Tibial artery (tissue), 4 donors: ENCODE measurements at regions not wholly inside any gene's neighbourhood (a gene's known extent, or its start where the extent isn't known, plus 50 kb on each side); places are given as distances from the start of the nearest gene placed in this dataset.

Source experiments
- DNase-seq, 2 donors: peaks; one replicate each; pipeline ENCODE4 v3.0.0-alpha.2; 2019
- H3K27ac ChIP-seq, 2 donors: fragments of 200-600 bp; sonication (generic) in 1 of 2; 1 replicate in 1 of 2; 2 replicates in 1 of 2; pipeline ENCODE4 v1.5.1; 2018 to 2019; ENCODE audit warnings: mild to moderate bottlenecking in 1 of 2
- H3K27me3 ChIP-seq, 2 donors: fragments of 200-600 bp; sonication (generic) in 1 of 2; one replicate each; pipeline versions ENCODE4 v1.5.1 to v1.6.0; 2016 to 2019
- H3K36me3 ChIP-seq, 3 donors: fragments of 200-600 bp; sonication (generic) in 2 of 3; one replicate each; pipeline ENCODE4 v1.5.1; 2016 to 2019; ENCODE audit warnings: mild to moderate bottlenecking in 2 of 3
- H3K4me1 ChIP-seq, 4 donors: fragments of 200-600 bp; sonication (generic) in 2 of 4; 1 replicate in 3 of 4; 2 replicates in 1 of 4; pipeline ENCODE4 v1.5.1; 2016 to 2019
- H3K4me3 ChIP-seq, 2 donors: fragments of 200-600 bp; sonication (generic) in 1 of 2; 1 replicate in 1 of 2; 2 replicates in 1 of 2; pipeline ENCODE4 v1.5.1; 2018 to 2019; ENCODE audit warnings: mild to moderate bottlenecking in 2 of 2
- H3K9me3 ChIP-seq, 3 donors: fragments of 200-600 bp; sonication (generic) in 1 of 3; one replicate each; pipeline ENCODE4 v1.5.1; 2016 to 2019
- intact Hi-C: fragments of 100-400 bp; cut with DNase I; formaldehyde crosslinking; loops from one replicate; pipeline ENCODE4 v1.15.0; 2023; ENCODE audit warnings: low total_unique reads
- TF ChIP-seq, protein P1 (sequence below), 2 experiments: fragments of 200-600 bp in 1 of 2; fragments of 450-650 bp in 1 of 2; IDR thresholded peaks; one replicate each; pipeline ENCODE4 v1.5.1; 2017 to 2019; ENCODE audit warnings: antibody characterized with exemption in 2 of 2, mild to moderate bottlenecking in 1 of 2, moderate library complexity in 1 of 2

DNA sequence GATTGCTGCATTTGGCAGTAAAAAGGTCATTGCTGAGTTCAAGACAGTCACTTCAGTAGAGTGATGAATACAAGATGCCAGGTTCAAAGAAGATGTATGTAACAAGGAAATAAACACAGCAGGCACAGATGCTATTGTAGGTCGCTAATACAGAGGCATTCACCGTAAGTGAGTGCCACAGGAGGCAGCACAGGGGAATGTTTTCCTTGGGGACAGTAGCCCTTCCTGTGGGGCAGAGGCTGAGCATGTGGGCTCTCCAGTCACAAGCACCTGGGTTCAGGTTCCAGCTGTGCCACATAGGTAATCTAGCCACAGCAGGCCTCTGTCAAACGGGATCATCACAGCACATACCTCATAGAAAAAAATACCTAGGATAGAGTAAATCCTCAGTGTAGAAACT is 86.3 kb downstream of the RSL24D1 start:
- Histone ChIP-seq H3K27ac (no peak overlapping the region), H3K4me3 (no peak overlapping the region), H3K27me3 (no peaks in the 10 kb centered on the region), H3K36me3 (no peaks in the 10 kb centered on the region), H3K9me3 (no peaks in the 10 kb centered on the region), H3K4me1 (no peaks in the 10 kb centered on the region)
- intact Hi-C loops, result no loop called here
- TF ChIP-seq, protein P1, sequence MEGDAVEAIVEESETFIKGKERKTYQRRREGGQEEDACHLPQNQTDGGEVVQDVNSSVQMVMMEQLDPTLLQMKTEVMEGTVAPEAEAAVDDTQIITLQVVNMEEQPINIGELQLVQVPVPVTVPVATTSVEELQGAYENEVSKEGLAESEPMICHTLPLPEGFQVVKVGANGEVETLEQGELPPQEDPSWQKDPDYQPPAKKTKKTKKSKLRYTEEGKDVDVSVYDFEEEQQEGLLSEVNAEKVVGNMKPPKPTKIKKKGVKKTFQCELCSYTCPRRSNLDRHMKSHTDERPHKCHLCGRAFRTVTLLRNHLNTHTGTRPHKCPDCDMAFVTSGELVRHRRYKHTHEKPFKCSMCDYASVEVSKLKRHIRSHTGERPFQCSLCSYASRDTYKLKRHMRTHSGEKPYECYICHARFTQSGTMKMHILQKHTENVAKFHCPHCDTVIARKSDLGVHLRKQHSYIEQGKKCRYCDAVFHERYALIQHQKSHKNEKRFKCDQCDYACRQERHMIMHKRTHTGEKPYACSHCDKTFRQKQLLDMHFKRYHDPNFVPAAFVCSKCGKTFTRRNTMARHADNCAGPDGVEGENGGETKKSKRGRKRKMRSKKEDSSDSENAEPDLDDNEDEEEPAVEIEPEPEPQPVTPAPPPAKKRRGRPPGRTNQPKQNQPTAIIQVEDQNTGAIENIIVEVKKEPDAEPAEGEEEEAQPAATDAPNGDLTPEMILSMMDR (IDR thresholded peaks at IDR 0.05), result no peak
- DNase-seq, result no peak

DNA sequence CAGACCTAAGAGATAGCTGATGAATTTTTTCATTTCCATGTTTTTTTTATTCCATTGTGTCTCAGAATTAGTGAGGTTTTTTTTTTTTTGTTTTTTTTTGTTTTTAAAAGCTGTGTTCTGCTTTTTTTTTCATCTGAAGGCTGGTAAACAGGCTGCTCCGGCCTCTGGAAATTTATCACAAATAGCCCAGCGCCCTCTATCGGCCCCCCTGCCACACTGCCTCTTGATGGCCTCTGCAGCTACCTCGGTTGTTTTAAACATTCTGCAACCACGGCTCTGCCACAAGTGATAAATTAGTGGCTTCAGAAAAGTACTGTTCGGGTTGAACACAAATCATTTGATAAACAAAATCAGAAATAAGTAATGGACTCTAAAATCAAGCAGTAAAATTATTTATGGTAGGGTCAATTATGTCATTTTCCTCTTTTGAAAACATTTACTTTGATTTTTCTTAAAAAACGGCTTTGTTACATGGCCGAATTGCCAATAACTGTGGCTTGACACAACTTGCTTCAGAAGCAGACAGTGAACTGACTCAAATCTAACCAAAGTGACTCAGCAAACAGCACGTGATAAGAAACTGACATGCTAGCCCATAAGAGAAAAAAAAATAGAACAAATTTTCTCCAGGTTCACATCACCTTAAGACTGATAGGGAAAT is 87.8 kb downstream of the RSL24D1 start:
- no peaks in the 10 kb centered on the region for H3K9me3 ChIP-seq
- H3K4me3 ChIP-seq, result no peak overlapping the region
- TF ChIP-seq, protein P1 (IDR thresholded peaks at IDR 0.05), result peak; percentile 52 to 54
- no peaks in the 10 kb centered on the region for H3K36me3 ChIP-seq
- no peaks in the 10 kb centered on the region for H3K27me3 ChIP-seq
- intact Hi-C loops, result loop anchor here (10.0 kb wide), 1 partner anchor 1134 kb away; the partner anchor contains the start of gene UNC13C
- H3K27ac ChIP-seq, result no peak overlapping the region
- no peaks in the 10 kb centered on the region for H3K4me1 ChIP-seq
- DNase-seq, result peak; percentile 65 to 82

DNA sequence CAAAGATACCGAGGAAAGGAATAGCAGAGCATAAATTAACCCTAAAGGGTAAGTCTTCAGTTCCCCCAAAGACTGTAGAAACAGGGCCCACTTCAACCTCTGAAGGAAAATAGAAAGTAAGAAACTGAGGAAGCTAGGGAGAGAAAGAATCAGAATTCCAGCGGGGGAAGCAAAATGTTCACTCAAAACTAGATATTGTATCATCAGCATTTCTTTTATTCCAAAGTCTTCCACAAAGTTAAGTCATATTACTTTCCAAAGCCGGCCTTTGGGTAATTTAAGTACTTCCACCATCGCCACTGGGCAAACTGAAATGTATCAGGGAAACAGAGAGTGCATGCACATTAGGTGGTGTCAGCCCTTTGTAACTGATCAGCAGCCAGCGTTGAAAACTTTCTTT is 88.3 kb downstream of the RSL24D1 start:
- no peaks in the 10 kb centered on the region for H3K9me3 ChIP-seq
- no peak overlapping the region for H3K27ac ChIP-seq
- no peaks in the 10 kb centered on the region for H3K36me3 ChIP-seq
- no peaks in the 10 kb centered on the region for H3K27me3 ChIP-seq
- H3K4me3 ChIP-seq, result no peak overlapping the region
- TF ChIP-seq, protein P1 (IDR thresholded peaks at IDR 0.05), result no peak
- no peak for DNase-seq
- H3K4me1 ChIP-seq, result no peaks in the 10 kb centered on the region
- intact Hi-C loops, result loop anchor here (10.0 kb wide), 1 partner anchor 1134 kb away; the partner anchor contains the start of gene UNC13C

DNA sequence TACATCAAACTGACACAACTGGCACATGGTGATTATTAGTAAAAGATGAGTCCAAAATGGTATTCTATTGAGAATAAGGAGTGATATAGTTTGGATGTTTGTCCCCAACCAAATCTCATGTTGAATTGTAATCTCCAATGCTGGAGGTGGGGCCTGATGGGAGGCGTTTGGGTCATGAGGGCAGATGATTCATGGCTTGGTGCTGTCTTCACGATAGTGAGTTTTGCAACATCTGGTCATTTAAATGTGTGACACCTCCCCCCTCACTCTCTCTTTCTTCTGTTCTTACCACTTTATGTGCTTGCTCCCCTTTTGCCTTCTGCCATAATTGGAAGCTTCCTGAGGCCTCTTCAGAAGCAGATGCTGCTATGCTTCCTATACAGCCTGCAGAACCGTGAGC is 90.6 kb downstream of the RSL24D1 start:
- H3K36me3 ChIP-seq, result no peaks in the 10 kb centered on the region
- H3K4me3 ChIP-seq, result no peak overlapping the region
- intact Hi-C loops, result loop anchor here (10.0 kb wide), 1 partner anchor 1131 kb away; the partner anchor contains the start of gene UNC13C
- no peaks in the 10 kb centered on the region for H3K27me3 ChIP-seq
- no peaks in the 10 kb centered on the region for H3K9me3 ChIP-seq
- H3K27ac ChIP-seq, result no peak overlapping the region
- TF ChIP-seq, protein P1 (IDR thresholded peaks at IDR 0.05), result no peak
- peaks cover 0 to 6% (median 0%) of the 10 kb centered on the region in 4 donors for H3K4me1 ChIP-seq
- DNase-seq, result no peak

GRCh38 chr15:55094136-55094535 is 102.6 kb downstream of the RSL24D1 start:
- Histone ChIP-seq H3K36me3 (no peaks in the 10 kb centered on the region), H3K4me1 (no peaks in the 10 kb centered on the region)
- no peak for DNase-seq

More at GRCh38 chr15:55094136-55094535, 102.6 kb downstream of the RSL24D1 start:
- intact Hi-C loops, result no loop called here
- no peaks in the 10 kb centered on the region for H3K27me3 ChIP-seq
- H3K27ac ChIP-seq, result no peak overlapping the region
- H3K9me3 ChIP-seq, result no peaks in the 10 kb centered on the region
- TF ChIP-seq, protein P1 (IDR thresholded peaks at IDR 0.05), result no peak
- no peak overlapping the region for H3K4me3 ChIP-seq
